ENCODE measurements at regions not wholly inside any gene's neighbourhood (a gene's known extent, or its start where the extent isn't known, plus 50 kb on each side); places are given as distances from the start of the nearest gene placed in this dataset.
"Not testable (repeated sequence)": the region's sequence is repeated elsewhere in the genome, so short reads cannot be mapped to it uniquely, and the experiment has no call there.

DNA sequence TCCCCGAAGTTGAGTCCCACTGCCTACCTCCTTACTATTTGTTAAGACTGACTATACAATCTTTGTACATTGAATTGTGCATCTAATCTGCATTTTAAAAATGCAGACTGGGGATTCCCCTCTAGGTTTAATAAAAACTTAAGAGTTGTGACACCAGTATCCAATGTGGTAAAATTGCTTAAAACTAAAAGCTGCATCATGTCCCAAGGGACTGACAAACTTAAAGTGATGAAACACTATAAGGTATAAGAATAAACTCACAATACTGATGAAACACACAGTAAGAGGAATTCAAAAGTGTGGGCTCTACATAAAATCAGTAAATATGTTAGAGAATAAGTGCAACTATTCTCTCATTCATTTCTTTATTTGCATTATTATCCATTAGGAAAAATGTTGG is 1905.1 kb downstream of the MAT2B start:
- Histone ChIP-seq H3K27me3 (no peaks in the 10 kb centered on the region), H3K9me3 (replicated peaks in 1 of 3) (no peaks in the 10 kb centered on the region), H3K4me1 (replicated peaks in 1 of 2) (no peaks in the 10 kb centered on the region), H3K4me3 (no peak overlapping the region), H3K36me3 (replicated peaks in 1 of 2) (no peaks in the 10 kb centered on the region), H3K27ac (no peak overlapping the region)
- DNase-seq: no peak
- TF ChIP-seq, protein P1, sequence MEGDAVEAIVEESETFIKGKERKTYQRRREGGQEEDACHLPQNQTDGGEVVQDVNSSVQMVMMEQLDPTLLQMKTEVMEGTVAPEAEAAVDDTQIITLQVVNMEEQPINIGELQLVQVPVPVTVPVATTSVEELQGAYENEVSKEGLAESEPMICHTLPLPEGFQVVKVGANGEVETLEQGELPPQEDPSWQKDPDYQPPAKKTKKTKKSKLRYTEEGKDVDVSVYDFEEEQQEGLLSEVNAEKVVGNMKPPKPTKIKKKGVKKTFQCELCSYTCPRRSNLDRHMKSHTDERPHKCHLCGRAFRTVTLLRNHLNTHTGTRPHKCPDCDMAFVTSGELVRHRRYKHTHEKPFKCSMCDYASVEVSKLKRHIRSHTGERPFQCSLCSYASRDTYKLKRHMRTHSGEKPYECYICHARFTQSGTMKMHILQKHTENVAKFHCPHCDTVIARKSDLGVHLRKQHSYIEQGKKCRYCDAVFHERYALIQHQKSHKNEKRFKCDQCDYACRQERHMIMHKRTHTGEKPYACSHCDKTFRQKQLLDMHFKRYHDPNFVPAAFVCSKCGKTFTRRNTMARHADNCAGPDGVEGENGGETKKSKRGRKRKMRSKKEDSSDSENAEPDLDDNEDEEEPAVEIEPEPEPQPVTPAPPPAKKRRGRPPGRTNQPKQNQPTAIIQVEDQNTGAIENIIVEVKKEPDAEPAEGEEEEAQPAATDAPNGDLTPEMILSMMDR (IDR thresholded peaks at IDR 0.05): no peak
- no peak for TF ChIP-seq POLR2A (IDR thresholded peaks at IDR 0.05)
- intact Hi-C loops (cut with DNase I): no loop called here
- WGBS, 4 donors: 68 to 94% (median 88%) methylated on average over 1 of the region's 1 CpG

DNA sequence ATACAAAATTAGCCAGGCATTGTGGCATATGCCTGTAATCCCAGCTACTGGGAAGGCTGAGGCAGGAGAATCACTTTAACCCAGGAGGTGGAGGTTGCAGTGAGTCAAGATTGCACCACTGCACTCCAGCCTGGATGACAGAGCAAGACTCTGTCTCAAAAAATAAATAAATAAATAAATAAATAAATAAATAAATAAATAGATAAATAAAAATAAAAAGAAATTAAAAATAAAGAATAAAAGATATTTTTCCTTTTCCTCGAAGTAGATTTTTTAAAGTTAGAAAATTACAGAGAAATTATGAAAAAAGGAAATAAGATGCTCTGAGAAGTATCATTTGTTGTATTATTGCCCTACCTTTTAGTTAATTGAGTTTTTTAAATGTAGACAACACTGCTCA is 1906.1 kb downstream of the MAT2B start:
- H3K36me3 ChIP-seq (replicated peaks in 1 of 2); H3K4me3 ChIP-seq; H3K27ac ChIP-seq; DNase-seq; H3K4me1 ChIP-seq (replicated peaks in 1 of 2); intact Hi-C loops (cut with DNase I); H3K27me3 ChIP-seq; H3K9me3 ChIP-seq (replicated peaks in 1 of 3): not testable (repeated sequence)
- WGBS, 4 donors: 61 to 86% (median 73%) methylated on average over 1 of the region's 1 CpG

DNA sequence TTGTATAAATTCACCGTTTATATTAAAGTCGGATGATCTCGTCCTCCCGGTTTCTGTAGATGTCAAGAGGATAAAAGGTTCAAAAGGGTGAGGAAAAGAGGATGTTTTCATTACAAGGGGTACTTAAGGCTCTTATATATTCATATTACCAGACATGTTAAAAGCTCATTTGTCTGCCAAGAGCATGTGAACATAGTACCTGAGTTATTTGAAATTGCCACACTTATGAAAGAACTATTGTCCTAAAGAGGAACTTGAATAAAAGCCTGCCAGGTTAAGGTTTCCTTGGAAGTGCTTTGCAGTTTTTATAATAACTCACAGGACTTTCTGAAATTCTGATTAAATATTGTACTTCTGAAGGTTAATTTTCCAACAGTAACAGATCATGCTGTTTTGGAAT is 1915.1 kb downstream of the MAT2B start:
- no peaks in the 10 kb centered on the region for H3K27me3 ChIP-seq
- no peaks in the 10 kb centered on the region for H3K36me3 ChIP-seq (replicated peaks in 1 of 2)
- 56 to 84% (median 73%) methylated on average over 4 of the region's 4 CpGs for WGBS, 4 donors
- no peak overlapping the region for H3K4me3 ChIP-seq
- H3K4me1 ChIP-seq (replicated peaks in 1 of 2): no peaks in the 10 kb centered on the region
- H3K27ac ChIP-seq: no peak overlapping the region
- DNase-seq: no peak
- intact Hi-C loops (cut with DNase I): no loop called here
- no peaks in the 10 kb centered on the region for H3K9me3 ChIP-seq (replicated peaks in 1 of 3)
- TF ChIP-seq, protein P1 (IDR thresholded peaks at IDR 0.05): no peak
- TF ChIP-seq POLR2A (IDR thresholded peaks at IDR 0.05): no peak

DNA sequence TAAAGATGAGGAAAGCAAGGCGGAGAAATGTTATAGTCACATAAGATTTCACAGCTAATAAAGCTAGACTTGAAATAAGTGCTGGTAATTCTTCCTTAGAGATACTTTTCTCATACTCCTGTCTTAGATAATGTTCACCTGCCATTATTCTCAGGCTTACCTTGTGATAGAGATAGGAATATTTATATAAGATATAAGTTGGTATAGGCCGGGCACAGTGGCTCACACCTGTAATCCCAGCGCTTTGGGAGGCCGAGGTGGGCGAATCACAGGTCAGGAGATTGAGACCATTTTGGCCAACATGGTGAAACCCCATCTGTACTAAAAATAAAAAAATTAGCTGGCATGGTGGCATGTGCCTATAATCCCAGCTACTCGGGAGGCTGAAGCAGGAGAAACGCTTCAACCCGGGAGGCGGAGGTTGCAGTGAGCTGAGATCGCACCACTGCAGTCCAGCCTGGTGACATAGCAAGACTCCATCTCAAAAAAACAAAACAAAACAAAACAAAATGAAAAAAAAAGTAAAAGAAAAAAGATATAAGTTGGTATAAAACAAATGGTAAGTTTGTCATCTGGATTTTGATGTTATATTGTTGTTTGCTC is 1918.4 kb downstream of the MAT2B start:
- intact Hi-C loops (cut with DNase I): no loop called here
- no peak for DNase-seq
- H3K9me3 ChIP-seq (replicated peaks in 1 of 3): no peaks in the 10 kb centered on the region
- WGBS, 4 donors: 86 to 89% (median 86%) methylated on average over 10 of the region's 10 CpGs
- H3K4me3 ChIP-seq: no peak overlapping the region
- H3K27ac ChIP-seq: no peak overlapping the region
- H3K4me1 ChIP-seq (replicated peaks in 1 of 2): no peaks in the 10 kb centered on the region
- no peaks in the 10 kb centered on the region for H3K27me3 ChIP-seq
- TF ChIP-seq, protein P1 (IDR thresholded peaks at IDR 0.05): no peak
- no peak for TF ChIP-seq POLR2A (IDR thresholded peaks at IDR 0.05)
- H3K36me3 ChIP-seq (replicated peaks in 1 of 2): no peaks in the 10 kb centered on the region

DNA sequence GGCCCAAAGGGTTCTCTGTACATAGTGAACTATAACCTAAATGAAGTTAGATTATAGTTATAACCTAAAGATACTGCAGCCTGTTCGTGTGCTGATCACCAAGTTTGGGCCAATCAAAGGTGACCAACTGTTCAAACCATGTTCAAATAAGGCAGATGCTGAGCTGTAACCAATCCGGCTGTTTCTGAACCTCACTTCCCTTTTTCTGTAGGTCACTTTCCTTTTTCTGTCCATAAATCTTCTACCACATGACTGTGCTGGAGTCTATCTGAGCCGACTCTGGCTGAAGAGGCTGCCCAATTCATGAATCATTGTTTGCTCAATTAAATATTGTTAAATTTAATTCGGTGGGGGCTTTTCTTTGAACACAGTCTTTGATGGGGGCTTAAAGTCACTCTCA is 1920.2 kb downstream of the MAT2B start:
- no peaks in the 10 kb centered on the region for H3K9me3 ChIP-seq (replicated peaks in 1 of 3)
- intact Hi-C loops (cut with DNase I): no loop called here
- H3K27me3 ChIP-seq: no peaks in the 10 kb centered on the region
- TF ChIP-seq, protein P1 (IDR thresholded peaks at IDR 0.05): no peak
- no peak for TF ChIP-seq POLR2A (IDR thresholded peaks at IDR 0.05)
- DNase-seq: no peak
- WGBS, 4 donors: 60 to 68% (median 62%) methylated on average over 4 of the region's 4 CpGs
- H3K36me3 ChIP-seq (replicated peaks in 1 of 2): no peaks in the 10 kb centered on the region
- H3K4me3 ChIP-seq: no peak overlapping the region
- H3K27ac ChIP-seq: no peak overlapping the region
- H3K4me1 ChIP-seq (replicated peaks in 1 of 2): no peaks in the 10 kb centered on the region
